ENCODE measurements at regions not wholly inside any gene's neighbourhood (a gene's known extent, or its start where the extent isn't known, plus 50 kb on each side); places are given as distances from the start of the nearest gene placed in this dataset.

- no peak for TF ChIP-seq CTCF (IDR thresholded peaks at IDR 0.05)
- no peak for TF ChIP-seq POLR2AphosphoS5 (IDR thresholded peaks at IDR 0.05)
These were observed 365.0 kb upstream of the CDH2 start for GRCh38 chr18:28541934-28542333.
